NCI-H82 (cell line): ENCODE measurements at regions not wholly inside any gene's neighbourhood (a gene's known extent, or its start where the extent isn't known, plus 50 kb on each side); places are given as distances from the start of the nearest gene placed in this dataset.
A peak's percentile ranks its signal among the peaks of the same experiment; 100 is the strongest.

Experiments used
- DNase-seq: peaks from one replicate; lab custom pipeline; 2025; lab: John Stamatoyannopoulos, UW

- DNase-seq: no peak
These were observed 110.4 kb downstream of the HFE start for GRCh38 chr6:26197636-26197932.

- peak; percentile 89 for DNase-seq
These were observed 110.9 kb downstream of the HFE start for GRCh38 chr6:26197933-26198721.

GRCh38 chr6:26198722-26199056 is 111.5 kb downstream of the HFE start:
- no peak for DNase-seq

- peak; percentile 99 for DNase-seq
These were observed 112.0 kb downstream of the HFE start for GRCh38 chr6:26199057-26199772.

GRCh38 chr6:26199773-26200764 is 112.8 kb downstream of the HFE start:
- DNase-seq: peak; percentile 78

GRCh38 chr6:26200918-26201721 is 113.9 kb downstream of the HFE start:
- peak; percentile 90 for DNase-seq

GRCh38 chr6:26202201-26202611 is 115.0 kb downstream of the HFE start:
- DNase-seq: peak; percentile 42

GRCh38 chr6:26202811-26203583 is 115.8 kb downstream of the HFE start:
- peak; percentile 40 for DNase-seq

- peak; percentile 99 for DNase-seq
These were observed 117.3 kb downstream of the HFE start for GRCh38 chr6:26204332-26205160.

GRCh38 chr6:26205161-26205624 is 118.0 kb downstream of the HFE start:
- DNase-seq: peak; percentile 94

- peak; percentile 89 for DNase-seq
These were observed 118.7 kb downstream of the HFE start for GRCh38 chr6:26205625-26206574.

- no peak for DNase-seq
These were observed 119.9 kb downstream of the HFE start for GRCh38 chr6:26206868-26207801.

GRCh38 chr6:26211963-26212362 is 124.7 kb downstream of the HFE start:
- DNase-seq: peak; percentile 58

GRCh38 chr6:26213334-26214075 is 126.3 kb downstream of the HFE start:
- DNase-seq: no peak

- peak; percentile 64 for DNase-seq
These were observed 127.8 kb downstream of the HFE start for GRCh38 chr6:26214803-26215584.
